Right atrium auricular region (tissue), 2 donors: ENCODE measurements at regions not wholly inside any gene's neighbourhood (a gene's known extent, or its start where the extent isn't known, plus 50 kb on each side); places are given as distances from the start of the nearest gene placed in this dataset.

ENCODE experiments used
- DNase-seq: peaks from one replicate; pipeline ENCODE4 v3.0.0-alpha.2; 2019; ENCODE audit warnings: low spot score
- H3K27ac ChIP-seq, 2 donors: fragments of 200-600 bp; sonication (generic); 1 replicate in 1 of 2; 2 replicates in 1 of 2; pipeline ENCODE4 v1.5.1; 2016 to 2019
- H3K27me3 ChIP-seq, 2 donors: fragments of 200-600 bp; sonication (generic); one replicate each; pipeline versions ENCODE4 v1.5.1 to v1.6.0; 2017 to 2019
- H3K36me3 ChIP-seq: fragments of 200-600 bp; sonication (generic); one replicate; pipeline ENCODE4 v1.5.1; 2016
- H3K4me1 ChIP-seq, 2 donors: fragments of 200-600 bp; sonication (generic); one replicate each; pipeline versions ENCODE4 v1.5.1 to v1.6.0; 2017 to 2019
- H3K4me3 ChIP-seq, 2 donors: fragments of 200-600 bp; sonication (generic); 1 replicate in 1 of 2; 2 replicates in 1 of 2; pipeline ENCODE4 v1.5.1; 2017 to 2019; ENCODE audit warnings: mild to moderate bottlenecking in 1 of 2, moderate library complexity in 1 of 2
- H3K9me3 ChIP-seq, 2 donors: fragments of 200-600 bp; sonication (generic); one replicate each; pipeline ENCODE4 v1.5.1; 2019
- CTCF ChIP-seq, 2 donors: fragments of 200-600 bp; sonication (generic); IDR thresholded peaks; one replicate each; pipeline ENCODE4 v1.5.1; 2019; ENCODE audit warnings: antibody characterized with exemption in 2 of 2

- H3K27ac ChIP-seq: no peak overlapping the region
- no peak for TF ChIP-seq CTCF (IDR thresholded peaks at IDR 0.05)
Observed at GRCh38 chr12:86735851-86736250, 479.7 kb upstream of the MGAT4C start.

GRCh38 chr12:86735072-86735471 is 478.9 kb upstream of the MGAT4C start:
- Histone ChIP-seq H3K27me3 (no peaks in the 10 kb centered on the region), H3K9me3 (no peaks in the 10 kb centered on the region), H3K4me1 (no peaks in the 10 kb centered on the region), H3K36me3 (no peaks in the 10 kb centered on the region), H3K27ac (no peak overlapping the region), H3K4me3 (no peak overlapping the region)
- no peak for DNase-seq
- TF ChIP-seq CTCF (IDR thresholded peaks at IDR 0.05): no peak

More at GRCh38 chr12:86735851-86736250, 479.7 kb upstream of the MGAT4C start:
- Histone ChIP-seq H3K27me3 (no peaks in the 10 kb centered on the region), H3K4me1 (no peaks in the 10 kb centered on the region), H3K36me3 (no peaks in the 10 kb centered on the region), H3K9me3 (no peaks in the 10 kb centered on the region), H3K4me3 (no peak overlapping the region)
- DNase-seq: no peak

- no peak overlapping the region for H3K27ac ChIP-seq
- H3K27me3 ChIP-seq: no peaks in the 10 kb centered on the region
- no peaks in the 10 kb centered on the region for H3K9me3 ChIP-seq
- TF ChIP-seq CTCF (IDR thresholded peaks at IDR 0.05): no peak
- no peaks in the 10 kb centered on the region for H3K36me3 ChIP-seq
- no peak overlapping the region for H3K4me3 ChIP-seq
- DNase-seq: no peak
- H3K4me1 ChIP-seq: no peaks in the 10 kb centered on the region
Observed at GRCh38 chr12:86730233-86730632, 474.0 kb upstream of the MGAT4C start.

- no peaks in the 10 kb centered on the region for H3K9me3 ChIP-seq
- H3K4me3 ChIP-seq: no peak overlapping the region
- no peak overlapping the region for H3K27ac ChIP-seq
- H3K4me1 ChIP-seq: no peaks in the 10 kb centered on the region
- no peaks in the 10 kb centered on the region for H3K27me3 ChIP-seq
- no peak for DNase-seq
- no peak for TF ChIP-seq CTCF (IDR thresholded peaks at IDR 0.05)
- no peaks in the 10 kb centered on the region for H3K36me3 ChIP-seq
Observed at GRCh38 chr12:86729739-86730138, 473.5 kb upstream of the MGAT4C start.

GRCh38 chr12:86727160-86727559 is 471.0 kb upstream of the MGAT4C start:
- Histone ChIP-seq H3K27me3 (no peaks in the 10 kb centered on the region), H3K36me3 (no peaks in the 10 kb centered on the region), H3K9me3 (no peaks in the 10 kb centered on the region), H3K4me3 (no peak overlapping the region), H3K4me1 (no peaks in the 10 kb centered on the region), H3K27ac (no peak overlapping the region)
- no peak for DNase-seq
- TF ChIP-seq CTCF (IDR thresholded peaks at IDR 0.05): no peak

GRCh38 chr12:86724716-86725115 is 468.5 kb upstream of the MGAT4C start:
- Histone ChIP-seq H3K4me3 (no peak overlapping the region), H3K36me3 (no peaks in the 10 kb centered on the region), H3K27ac (no peak overlapping the region), H3K4me1 (no peaks in the 10 kb centered on the region), H3K9me3 (no peaks in the 10 kb centered on the region), H3K27me3 (no peaks in the 10 kb centered on the region)
- no peak for DNase-seq
- TF ChIP-seq CTCF (IDR thresholded peaks at IDR 0.05): no peak
